Neural crest cell (in vitro differentiated cells): ENCODE measurements at regions not wholly inside any gene's neighbourhood (a gene's known extent, or its start where the extent isn't known, plus 50 kb on each side); places are given as distances from the start of the nearest gene placed in this dataset.

Experiments used
- DNase-seq: peaks from one replicate; pipeline ENCODE4 v3.0.0; 2021; ENCODE audit warnings: low read depth, mixed read lengths, low spot score
- H3K27ac Mint-ChIP-seq: one replicate; pipeline ENCODE4 v1.8.0; 2021; ENCODE audit warnings: mild to moderate bottlenecking, mixed read lengths; ENCODE audit not compliant: unreplicated experiment
- H3K27me3 Mint-ChIP-seq: 2 replicates; pipeline ENCODE4 v1.8.0; 2021; ENCODE audit warnings: low read depth, mild to moderate bottlenecking, mixed read lengths
- H3K36me3 Mint-ChIP-seq: 2 replicates; pipeline ENCODE4 v1.8.0; 2021; ENCODE audit warnings: low read depth, mild to moderate bottlenecking, mixed read lengths
- H3K4me1 Mint-ChIP-seq: 2 replicates; pipeline ENCODE4 v1.8.0; 2021; ENCODE audit warnings: mixed read lengths
- H3K4me3 Mint-ChIP-seq: one replicate; pipeline ENCODE4 v1.8.0; 2021; ENCODE audit warnings: mild to moderate bottlenecking, mixed read lengths
- H3K9me3 Mint-ChIP-seq: 2 replicates; pipeline ENCODE4 v1.8.0; 2021; ENCODE audit warnings: mixed read lengths
- TF ChIP-seq, protein P1 (sequence below): fragments of 200-600 bp; sonication (generic); conservative IDR thresholded peaks from 2 replicates; pipeline ENCODE4 v1.5.0; 2021; ENCODE audit warnings: antibody characterized with exemption, mild to moderate bottlenecking

DNA sequence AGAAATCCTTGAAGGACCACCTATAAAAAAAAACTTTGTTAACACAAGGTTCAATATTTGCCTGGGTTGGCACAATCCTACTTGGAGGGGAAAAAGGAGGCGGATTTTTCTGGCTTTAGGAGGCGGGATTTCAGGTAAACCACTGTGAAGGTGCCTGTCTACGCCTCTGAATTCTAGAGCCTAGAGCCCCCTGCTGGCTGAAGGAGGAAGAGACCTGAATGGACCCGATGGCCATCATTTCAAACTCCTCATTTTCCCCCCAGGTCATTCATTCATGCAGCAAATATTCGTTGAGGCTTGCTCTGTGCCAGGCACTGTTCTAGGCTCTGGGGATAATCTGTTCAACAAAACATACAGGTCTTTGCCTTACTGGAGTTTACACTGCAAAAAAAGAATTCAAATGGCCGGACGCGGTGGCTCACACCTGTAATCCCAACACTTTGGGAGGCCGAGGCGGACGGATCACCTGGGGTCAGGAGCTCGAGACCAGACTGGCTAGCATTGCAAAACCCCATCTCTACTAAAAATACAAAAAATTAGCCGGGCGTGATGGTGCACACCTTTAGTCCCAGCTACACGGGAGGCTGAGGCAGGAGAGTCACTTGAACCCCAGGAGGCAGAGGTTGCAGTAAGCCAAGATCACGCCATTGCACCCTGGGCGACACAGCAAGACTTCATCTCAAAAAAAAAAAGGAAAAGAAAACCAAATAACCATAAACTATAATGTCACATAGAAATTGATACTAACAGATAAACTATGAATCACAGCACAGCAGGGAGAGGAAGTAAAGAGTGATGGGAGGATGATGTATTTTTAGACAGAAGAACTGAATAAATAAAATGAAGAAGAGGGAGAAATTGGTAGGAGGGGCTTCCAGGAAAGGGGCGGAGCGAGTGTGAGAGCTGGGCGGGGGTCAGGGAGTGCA lies 90.1 kb upstream of the NFE2L3 start:
- peak; percentile 73 for DNase-seq
- Mint-ChIP-seq H3K4me1 (peaks cover 5% of the 10 kb centered on the region), H3K4me3 (no peak overlapping the region), H3K9me3 (no peaks in the 10 kb centered on the region), H3K36me3 (no peaks in the 10 kb centered on the region), H3K27ac (no peak overlapping the region), H3K27me3 (peaks cover 4% of the 10 kb centered on the region)
- TF ChIP-seq, protein P1, sequence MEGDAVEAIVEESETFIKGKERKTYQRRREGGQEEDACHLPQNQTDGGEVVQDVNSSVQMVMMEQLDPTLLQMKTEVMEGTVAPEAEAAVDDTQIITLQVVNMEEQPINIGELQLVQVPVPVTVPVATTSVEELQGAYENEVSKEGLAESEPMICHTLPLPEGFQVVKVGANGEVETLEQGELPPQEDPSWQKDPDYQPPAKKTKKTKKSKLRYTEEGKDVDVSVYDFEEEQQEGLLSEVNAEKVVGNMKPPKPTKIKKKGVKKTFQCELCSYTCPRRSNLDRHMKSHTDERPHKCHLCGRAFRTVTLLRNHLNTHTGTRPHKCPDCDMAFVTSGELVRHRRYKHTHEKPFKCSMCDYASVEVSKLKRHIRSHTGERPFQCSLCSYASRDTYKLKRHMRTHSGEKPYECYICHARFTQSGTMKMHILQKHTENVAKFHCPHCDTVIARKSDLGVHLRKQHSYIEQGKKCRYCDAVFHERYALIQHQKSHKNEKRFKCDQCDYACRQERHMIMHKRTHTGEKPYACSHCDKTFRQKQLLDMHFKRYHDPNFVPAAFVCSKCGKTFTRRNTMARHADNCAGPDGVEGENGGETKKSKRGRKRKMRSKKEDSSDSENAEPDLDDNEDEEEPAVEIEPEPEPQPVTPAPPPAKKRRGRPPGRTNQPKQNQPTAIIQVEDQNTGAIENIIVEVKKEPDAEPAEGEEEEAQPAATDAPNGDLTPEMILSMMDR, result peak; percentile 80

GRCh38 chr7:26065652-26066051 lies 86.3 kb upstream of the NFE2L3 start:
- no peak overlapping the region for H3K27ac Mint-ChIP-seq
- no peaks in the 10 kb centered on the region for H3K36me3 Mint-ChIP-seq
- no peak overlapping the region for H3K4me3 Mint-ChIP-seq
- TF ChIP-seq, protein P1, result no peak
- no peak for DNase-seq
- peaks cover 4% of the 10 kb centered on the region for H3K27me3 Mint-ChIP-seq
- H3K9me3 Mint-ChIP-seq, result no peaks in the 10 kb centered on the region
- H3K4me1 Mint-ChIP-seq, result peaks cover 5% of the 10 kb centered on the region

- TF ChIP-seq, protein P1, result no peak
- H3K27me3 Mint-ChIP-seq, result peaks cover 4% of the 10 kb centered on the region
- no peak overlapping the region for H3K27ac Mint-ChIP-seq
- H3K36me3 Mint-ChIP-seq, result no peaks in the 10 kb centered on the region
- peaks cover under 1% of the 10 kb centered on the region for H3K4me1 Mint-ChIP-seq
- DNase-seq, result no peak
- no peak overlapping the region for H3K4me3 Mint-ChIP-seq
- H3K9me3 Mint-ChIP-seq, result no peaks in the 10 kb centered on the region
These were observed 85.3 kb upstream of the NFE2L3 start for GRCh38 chr7:26066736-26067135.

GRCh38 chr7:26070290-26070689 lies 81.7 kb upstream of the NFE2L3 start:
- Mint-ChIP-seq H3K27me3 (peaks cover 4% of the 10 kb centered on the region), H3K4me1 (no peaks in the 10 kb centered on the region), H3K9me3 (no peaks in the 10 kb centered on the region), H3K27ac (no peak overlapping the region), H3K36me3 (no peaks in the 10 kb centered on the region), H3K4me3 (no peak overlapping the region)
- no peak for DNase-seq
- TF ChIP-seq, protein P1, result no peak

- Mint-ChIP-seq H3K27me3 (no peaks in the 10 kb centered on the region), H3K36me3 (no peaks in the 10 kb centered on the region), H3K9me3 (no peaks in the 10 kb centered on the region), H3K27ac (no peak overlapping the region), H3K4me1 (no peaks in the 10 kb centered on the region), H3K4me3 (no peak overlapping the region)
- no peak for DNase-seq
- TF ChIP-seq, protein P1, result no peak
These were observed 80.2 kb upstream of the NFE2L3 start for GRCh38 chr7:26071622-26072456.
